Neural cell (in vitro differentiated cells): ENCODE measurements at regions not wholly inside any gene's neighbourhood (a gene's known extent, or its start where the extent isn't known, plus 50 kb on each side); places are given as distances from the start of the nearest gene placed in this dataset.

Experiments used
- H2AFZ ChIP-seq: fragments of 200-600, 300-800 bp; sonication (generic), shearing (Covaris generic); 2 replicates; pipeline ENCODE4 v1.6.0; 2014; ENCODE audit warnings: low read depth, mild to moderate bottlenecking, antibody characterized with exemption, low read length, moderate library complexity
- H3F3A ChIP-seq: fragments of 200-600 bp; shearing (Covaris generic); 2 replicates; pipeline ENCODE4 v1.6.1; 2016; ENCODE audit warnings: mild to moderate bottlenecking, moderate library complexity, mixed read lengths, antibody characterized with exemption, low read length; ENCODE audit not compliant: insufficient read depth, poor library complexity, severe bottlenecking
- H3K27ac ChIP-seq: fragments of 200-600, 300-800 bp; sonication (generic), shearing (Covaris generic); 2 replicates; pipeline ENCODE4 v1.5.1; 2014; ENCODE audit warnings: mild to moderate bottlenecking, low read length, moderate library complexity
- H3K27me3 ChIP-seq: fragments of 300-800, 200-600 bp; sonication (generic), shearing (Covaris generic); 2 replicates; pipeline ENCODE4 v1.6.0; 2014; ENCODE audit warnings: mild to moderate bottlenecking, low read depth, low read length, moderate library complexity; ENCODE audit not compliant: insufficient read depth
- H3K36me3 ChIP-seq: fragments of 300-800, 200-600 bp; sonication (generic), shearing (Covaris generic); 2 replicates; pipeline ENCODE4 v1.5.1; 2014; ENCODE audit warnings: mild to moderate bottlenecking, antibody characterized with exemption, low read length, moderate library complexity; ENCODE audit not compliant: insufficient read depth
- H3K4me2 ChIP-seq: fragments of 300-800, 200-600 bp; sonication (generic), shearing (Covaris generic); 2 replicates; pipeline ENCODE4 v1.6.0; 2014; ENCODE audit warnings: mild to moderate bottlenecking, low read length
- H3K4me3 ChIP-seq: fragments of 300-800, 200-600 bp; sonication (generic), shearing (Covaris generic); 2 replicates; pipeline ENCODE4 v1.5.1; 2014; ENCODE audit warnings: mild to moderate bottlenecking, low read length, moderate library complexity
- H3K79me2 ChIP-seq: fragments of 200-600 bp; shearing (Covaris generic); replicated peaks from 2 replicates; pipeline ENCODE4 v1.6.0; 2014; ENCODE audit warnings: mild to moderate bottlenecking, low read length, moderate library complexity; ENCODE audit not compliant: insufficient read depth
- H3K9ac ChIP-seq: fragments of 300-800, 200-600 bp; sonication (generic), shearing (Covaris generic); 2 replicates; pipeline ENCODE4 v1.6.1; 2016; ENCODE audit warnings: mild to moderate bottlenecking, low read length, mixed read lengths
- H3K9me2 ChIP-seq: fragments of 200-600 bp; shearing (Covaris generic); 2 replicates; pipeline ENCODE4 v1.6.1; 2016; ENCODE audit warnings: mild to moderate bottlenecking, low read length, mixed read lengths; ENCODE audit not compliant: insufficient read depth
- H3K9me3 ChIP-seq: fragments of 200-600, 300-800 bp; sonication (generic), shearing (Covaris generic); 2 replicates; pipeline ENCODE4 v1.6.1; 2016; ENCODE audit warnings: mild to moderate bottlenecking, mixed run types, low read length, moderate library complexity, mixed read lengths
- H4K20me1 ChIP-seq: fragments of 200-600 bp; shearing (Covaris generic); 2 replicates; pipeline ENCODE4 v1.6.1; 2016; ENCODE audit warnings: mild to moderate bottlenecking, mixed run types; ENCODE audit not compliant: insufficient read depth
- EP300 ChIP-seq: fragments of 450-650 bp; conservative IDR thresholded peaks from 2 replicates; pipeline ENCODE4 v1.6.1; 2014; ENCODE audit warnings: antibody characterized with exemption, mild to moderate bottlenecking, moderate library complexity; ENCODE audit not compliant: poor library complexity, severe bottlenecking
- EZH2 ChIP-seq: fragments of 200-600, 300-800 bp; shearing (Covaris generic), sonication (generic); IDR thresholded peaks from 2 replicates; pipeline ENCODE4 v1.6.1; 2014; ENCODE audit warnings: antibody characterized with exemption, low read length, borderline replicate concordance, mild to moderate bottlenecking; ENCODE audit not compliant: insufficient read depth, poor library complexity, severe bottlenecking
- MXI1 ChIP-seq: fragments of 450-650 bp; conservative IDR thresholded peaks from 2 replicates; pipeline ENCODE4 v1.6.1; 2014; ENCODE audit warnings: antibody characterized with exemption, mild to moderate bottlenecking; ENCODE audit not compliant: poor library complexity, severe bottlenecking
- POLR2AphosphoS5 ChIP-seq: IDR thresholded peaks from 2 replicates; pipeline ENCODE4 v1.6.1; 2012
- RAD21 ChIP-seq: fragments of 450-650 bp; conservative IDR thresholded peaks from 2 replicates; pipeline ENCODE4 v1.6.1; 2014; ENCODE audit warnings: antibody characterized with exemption, mild to moderate bottlenecking, moderate library complexity
- SMC3 ChIP-seq: fragments of 450-650 bp; conservative IDR thresholded peaks from 2 replicates; pipeline ENCODE4 v1.6.1; 2014; ENCODE audit warnings: antibody characterized with exemption, mild to moderate bottlenecking, moderate library complexity; ENCODE audit not compliant: poor library complexity
- TAF1 ChIP-seq: IDR thresholded peaks from 2 replicates; pipeline ENCODE4 v1.6.1; 2012; ENCODE audit warnings: low read depth
- TF ChIP-seq, protein P1 (sequence below): fragments of 450-650 bp; IDR thresholded peaks from 2 replicates; pipeline ENCODE4 v1.5.1; 2014; ENCODE audit warnings: antibody characterized with exemption, mild to moderate bottlenecking, moderate library complexity; ENCODE audit not compliant: poor library complexity, severe bottlenecking
- TF ChIP-seq, protein P2 (sequence below): IDR thresholded peaks from 2 replicates; pipeline ENCODE4 v1.6.1; 2012; ENCODE audit warnings: borderline replicate concordance

DNA sequence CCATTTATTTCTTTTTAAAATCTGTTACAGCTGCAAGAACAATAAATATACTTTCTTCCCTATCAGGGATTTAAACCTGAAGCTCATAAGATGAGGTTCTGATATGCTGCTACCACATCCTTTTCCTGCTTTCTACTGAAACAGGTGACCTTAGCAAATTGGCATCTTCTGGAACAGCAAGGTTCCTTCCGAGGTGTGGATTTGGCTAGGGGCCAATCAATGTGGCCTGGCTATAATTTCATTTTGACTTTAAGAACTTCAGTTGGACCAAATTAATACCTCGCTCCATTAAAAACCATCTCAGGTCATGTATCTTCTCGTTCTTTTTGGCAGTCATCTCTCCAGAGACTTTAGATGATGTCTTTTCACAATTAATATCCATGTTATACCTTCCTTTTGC, 53.4 kb upstream of the C3orf80 start:
- no peak overlapping the region for H3K4me3 ChIP-seq
- no peaks in the 10 kb centered on the region for H3K9me2 ChIP-seq
- no peaks in the 10 kb centered on the region for H3K79me2 ChIP-seq
- no peaks in the 10 kb centered on the region for H3K27me3 ChIP-seq
- H3K9me3 ChIP-seq: no peaks in the 10 kb centered on the region
- no peaks in the 10 kb centered on the region for H3F3A ChIP-seq
- no peaks in the 10 kb centered on the region for H3K36me3 ChIP-seq
- no peak overlapping the region for H3K4me2 ChIP-seq
- no peak for TF ChIP-seq EZH2
- TF ChIP-seq, protein P1, sequence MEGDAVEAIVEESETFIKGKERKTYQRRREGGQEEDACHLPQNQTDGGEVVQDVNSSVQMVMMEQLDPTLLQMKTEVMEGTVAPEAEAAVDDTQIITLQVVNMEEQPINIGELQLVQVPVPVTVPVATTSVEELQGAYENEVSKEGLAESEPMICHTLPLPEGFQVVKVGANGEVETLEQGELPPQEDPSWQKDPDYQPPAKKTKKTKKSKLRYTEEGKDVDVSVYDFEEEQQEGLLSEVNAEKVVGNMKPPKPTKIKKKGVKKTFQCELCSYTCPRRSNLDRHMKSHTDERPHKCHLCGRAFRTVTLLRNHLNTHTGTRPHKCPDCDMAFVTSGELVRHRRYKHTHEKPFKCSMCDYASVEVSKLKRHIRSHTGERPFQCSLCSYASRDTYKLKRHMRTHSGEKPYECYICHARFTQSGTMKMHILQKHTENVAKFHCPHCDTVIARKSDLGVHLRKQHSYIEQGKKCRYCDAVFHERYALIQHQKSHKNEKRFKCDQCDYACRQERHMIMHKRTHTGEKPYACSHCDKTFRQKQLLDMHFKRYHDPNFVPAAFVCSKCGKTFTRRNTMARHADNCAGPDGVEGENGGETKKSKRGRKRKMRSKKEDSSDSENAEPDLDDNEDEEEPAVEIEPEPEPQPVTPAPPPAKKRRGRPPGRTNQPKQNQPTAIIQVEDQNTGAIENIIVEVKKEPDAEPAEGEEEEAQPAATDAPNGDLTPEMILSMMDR: no peak
- TF ChIP-seq EP300: no peak
- TF ChIP-seq RAD21: no peak
- TF ChIP-seq POLR2AphosphoS5: no peak
- TF ChIP-seq, protein P2, sequence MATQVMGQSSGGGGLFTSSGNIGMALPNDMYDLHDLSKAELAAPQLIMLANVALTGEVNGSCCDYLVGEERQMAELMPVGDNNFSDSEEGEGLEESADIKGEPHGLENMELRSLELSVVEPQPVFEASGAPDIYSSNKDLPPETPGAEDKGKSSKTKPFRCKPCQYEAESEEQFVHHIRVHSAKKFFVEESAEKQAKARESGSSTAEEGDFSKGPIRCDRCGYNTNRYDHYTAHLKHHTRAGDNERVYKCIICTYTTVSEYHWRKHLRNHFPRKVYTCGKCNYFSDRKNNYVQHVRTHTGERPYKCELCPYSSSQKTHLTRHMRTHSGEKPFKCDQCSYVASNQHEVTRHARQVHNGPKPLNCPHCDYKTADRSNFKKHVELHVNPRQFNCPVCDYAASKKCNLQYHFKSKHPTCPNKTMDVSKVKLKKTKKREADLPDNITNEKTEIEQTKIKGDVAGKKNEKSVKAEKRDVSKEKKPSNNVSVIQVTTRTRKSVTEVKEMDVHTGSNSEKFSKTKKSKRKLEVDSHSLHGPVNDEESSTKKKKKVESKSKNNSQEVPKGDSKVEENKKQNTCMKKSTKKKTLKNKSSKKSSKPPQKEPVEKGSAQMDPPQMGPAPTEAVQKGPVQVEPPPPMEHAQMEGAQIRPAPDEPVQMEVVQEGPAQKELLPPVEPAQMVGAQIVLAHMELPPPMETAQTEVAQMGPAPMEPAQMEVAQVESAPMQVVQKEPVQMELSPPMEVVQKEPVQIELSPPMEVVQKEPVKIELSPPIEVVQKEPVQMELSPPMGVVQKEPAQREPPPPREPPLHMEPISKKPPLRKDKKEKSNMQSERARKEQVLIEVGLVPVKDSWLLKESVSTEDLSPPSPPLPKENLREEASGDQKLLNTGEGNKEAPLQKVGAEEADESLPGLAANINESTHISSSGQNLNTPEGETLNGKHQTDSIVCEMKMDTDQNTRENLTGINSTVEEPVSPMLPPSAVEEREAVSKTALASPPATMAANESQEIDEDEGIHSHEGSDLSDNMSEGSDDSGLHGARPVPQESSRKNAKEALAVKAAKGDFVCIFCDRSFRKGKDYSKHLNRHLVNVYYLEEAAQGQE: no peak
- TF ChIP-seq MXI1: no peak
- no peak for TF ChIP-seq SMC3
- TF ChIP-seq TAF1: no peak
- H4K20me1 ChIP-seq: no peaks in the 10 kb centered on the region
- no peak overlapping the region for H2AFZ ChIP-seq
- no peak overlapping the region for H3K27ac ChIP-seq
- H3K9ac ChIP-seq: no peak overlapping the region

- no peaks in the 10 kb centered on the region for H3K36me3 ChIP-seq
- H2AFZ ChIP-seq: no peak overlapping the region
- H3K9ac ChIP-seq: no peak overlapping the region
- no peaks in the 10 kb centered on the region for H3K27me3 ChIP-seq
- no peak overlapping the region for H3K4me2 ChIP-seq
- no peaks in the 10 kb centered on the region for H3K79me2 ChIP-seq
- H3K9me3 ChIP-seq: no peaks in the 10 kb centered on the region
- H4K20me1 ChIP-seq: no peaks in the 10 kb centered on the region
- no peaks in the 10 kb centered on the region for H3K9me2 ChIP-seq
- no peaks in the 10 kb centered on the region for H3F3A ChIP-seq
- TF ChIP-seq RAD21 (no peak), EZH2 (no peak), SMC3 (no peak), POLR2AphosphoS5 (no peak), EP300 (no peak), MXI1 (no peak), TAF1 (no peak)
- TF ChIP-seq, protein P1: no peak
- TF ChIP-seq, protein P2: no peak
- no peak overlapping the region for H3K27ac ChIP-seq
- H3K4me3 ChIP-seq: no peak overlapping the region
Observed at GRCh38 chr3:160174621-160175020, 50.6 kb upstream of the C3orf80 start.
